GM18502 (cell line): ENCODE measurements at regions not wholly inside any gene's neighbourhood (a gene's known extent, or its start where the extent isn't known, plus 50 kb on each side); places are given as distances from the start of the nearest gene placed in this dataset.

Source experiments
- ATAC-seq: cut with Tn5 transposase; IDR thresholded peaks from one replicate; pipeline ENCODE4 v1.9.1; 2021; ENCODE audit warnings: mild to moderate bottlenecking; ENCODE audit not compliant: unreplicated experiment, poor library complexity

- ATAC-seq: no peak
Observed at GRCh38 chr3:194801461-194802432, 116.1 kb downstream of the FAM43A start.

- no peak for ATAC-seq
Observed at GRCh38 chr3:194804796-194805195, 119.1 kb downstream of the FAM43A start.

GRCh38 chr3:194805546-194805945 lies 119.9 kb downstream of the FAM43A start:
- ATAC-seq: no peak

GRCh38 chr3:194806991-194807630 lies 121.4 kb downstream of the FAM43A start:
- ATAC-seq: no peak

- ATAC-seq: no peak
Observed at GRCh38 chr3:194808640-194809097, 123.0 kb downstream of the FAM43A start.

- no peak for ATAC-seq
Observed at GRCh38 chr3:194809382-194809781, 123.7 kb downstream of the FAM43A start.

GRCh38 chr3:194810076-194810475 lies 124.4 kb downstream of the FAM43A start:
- no peak for ATAC-seq

GRCh38 chr3:194811118-194811517 lies 125.4 kb downstream of the FAM43A start:
- ATAC-seq: no peak

GRCh38 chr3:194812176-194812575 lies 126.5 kb downstream of the FAM43A start:
- ATAC-seq: no peak

GRCh38 chr3:194814878-194815357 lies 129.2 kb downstream of the FAM43A start:
- no peak for ATAC-seq

- ATAC-seq: no peak
Observed at GRCh38 chr3:194816748-194817591, 131.3 kb downstream of the FAM43A start.

- no peak for ATAC-seq
Observed at GRCh38 chr3:194817592-194817930, 131.9 kb downstream of the FAM43A start.

GRCh38 chr3:194817936-194818335 lies 132.3 kb downstream of the FAM43A start:
- ATAC-seq: no peak

- ATAC-seq: no peak
Observed at GRCh38 chr3:194824100-194824499, 138.4 kb downstream of the FAM43A start.

- ATAC-seq: no peak
Observed at GRCh38 chr3:194824701-194825111, 139.0 kb downstream of the FAM43A start.

- no peak for ATAC-seq
Observed at GRCh38 chr3:194826594-194826993, 140.9 kb downstream of the FAM43A start.

- ATAC-seq: no peak
Observed at GRCh38 chr3:194827486-194827885, 141.8 kb downstream of the FAM43A start.

- no peak for ATAC-seq
Observed at GRCh38 chr3:194828116-194828515, 142.4 kb downstream of the FAM43A start.

GRCh38 chr3:194828926-194829325 lies 143.2 kb downstream of the FAM43A start:
- ATAC-seq: no peak

- ATAC-seq: no peak
Observed at GRCh38 chr3:194830401-194830800, 144.7 kb downstream of the FAM43A start.
